ENCODE measurements at regions not wholly inside any gene's neighbourhood (a gene's known extent, or its start where the extent isn't known, plus 50 kb on each side); places are given as distances from the start of the nearest gene placed in this dataset.

GRCh38 chr18:47679864-47680263, 250.6 kb downstream of the SMAD2 start:
- TF ChIP-seq CTCF (IDR thresholded peaks at IDR 0.05), result no peak
- no peak for TF ChIP-seq POLR2A (IDR thresholded peaks at IDR 0.05)

Data from right lobe of liver (tissue), 4 donors.